WTC11 (cell line): ENCODE measurements at regions not wholly inside any gene's neighbourhood (a gene's known extent, or its start where the extent isn't known, plus 50 kb on each side); places are given as distances from the start of the nearest gene placed in this dataset.

Experiments
- CBFB ChIP-seq: sonication (generic); formaldehyde crosslinking; IDR thresholded peaks from 2 replicates; pipeline ENCODE4 v1.8.1; 2022; ENCODE audit warnings: mild to moderate bottlenecking, low read depth, missing genetic modification reagents
- NR3C1 ChIP-seq: sonication (generic); formaldehyde crosslinking; conservative IDR thresholded peaks from 2 replicates; pipeline ENCODE4 v1.8.1; 2023; ENCODE audit warnings: low read depth, mild to moderate bottlenecking, missing genetic modification reagents
- TF ChIP-seq, protein P1 (sequence below): fragments of 200-600 bp; IDR thresholded peaks from 2 replicates; pipeline ENCODE4 v1.8.0; 2022; ENCODE audit warnings: antibody characterized with exemption
- TF ChIP-seq, protein P2 (sequence below): sonication (generic); formaldehyde crosslinking; IDR thresholded peaks from 2 replicates; pipeline ENCODE4 v1.8.1; 2023; ENCODE audit warnings: mild to moderate bottlenecking, missing genetic modification reagents, moderate library complexity

DNA sequence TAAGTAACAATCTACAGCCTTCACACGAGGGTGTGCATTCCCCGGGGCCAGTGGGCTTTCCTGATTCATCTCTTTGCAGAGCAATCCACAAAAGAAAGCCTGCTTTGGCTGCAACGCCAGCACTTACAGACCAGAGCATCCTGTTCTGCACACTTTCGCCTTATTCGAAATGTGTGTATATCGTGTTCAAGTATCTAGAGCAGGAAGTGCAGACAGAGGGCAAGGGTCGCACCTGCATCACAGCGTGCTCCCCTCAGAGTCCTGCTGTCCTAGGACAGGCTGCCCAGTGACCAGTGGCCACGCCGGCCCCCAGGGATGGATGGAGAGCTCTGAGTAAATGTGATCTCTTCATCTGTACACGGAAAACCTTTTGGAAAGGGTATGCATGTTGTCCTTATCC lies 264.3 kb downstream of the ZNF516 start:
- TF ChIP-seq, protein P1, sequence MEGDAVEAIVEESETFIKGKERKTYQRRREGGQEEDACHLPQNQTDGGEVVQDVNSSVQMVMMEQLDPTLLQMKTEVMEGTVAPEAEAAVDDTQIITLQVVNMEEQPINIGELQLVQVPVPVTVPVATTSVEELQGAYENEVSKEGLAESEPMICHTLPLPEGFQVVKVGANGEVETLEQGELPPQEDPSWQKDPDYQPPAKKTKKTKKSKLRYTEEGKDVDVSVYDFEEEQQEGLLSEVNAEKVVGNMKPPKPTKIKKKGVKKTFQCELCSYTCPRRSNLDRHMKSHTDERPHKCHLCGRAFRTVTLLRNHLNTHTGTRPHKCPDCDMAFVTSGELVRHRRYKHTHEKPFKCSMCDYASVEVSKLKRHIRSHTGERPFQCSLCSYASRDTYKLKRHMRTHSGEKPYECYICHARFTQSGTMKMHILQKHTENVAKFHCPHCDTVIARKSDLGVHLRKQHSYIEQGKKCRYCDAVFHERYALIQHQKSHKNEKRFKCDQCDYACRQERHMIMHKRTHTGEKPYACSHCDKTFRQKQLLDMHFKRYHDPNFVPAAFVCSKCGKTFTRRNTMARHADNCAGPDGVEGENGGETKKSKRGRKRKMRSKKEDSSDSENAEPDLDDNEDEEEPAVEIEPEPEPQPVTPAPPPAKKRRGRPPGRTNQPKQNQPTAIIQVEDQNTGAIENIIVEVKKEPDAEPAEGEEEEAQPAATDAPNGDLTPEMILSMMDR: no peak
- TF ChIP-seq, protein P2, sequence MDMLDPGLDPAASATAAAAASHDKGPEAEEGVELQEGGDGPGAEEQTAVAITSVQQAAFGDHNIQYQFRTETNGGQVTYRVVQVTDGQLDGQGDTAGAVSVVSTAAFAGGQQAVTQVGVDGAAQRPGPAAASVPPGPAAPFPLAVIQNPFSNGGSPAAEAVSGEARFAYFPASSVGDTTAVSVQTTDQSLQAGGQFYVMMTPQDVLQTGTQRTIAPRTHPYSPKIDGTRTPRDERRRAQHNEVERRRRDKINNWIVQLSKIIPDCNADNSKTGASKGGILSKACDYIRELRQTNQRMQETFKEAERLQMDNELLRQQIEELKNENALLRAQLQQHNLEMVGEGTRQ (CRISPR knock-in tag): no peak
- TF ChIP-seq NR3C1 (CRISPR knock-in tag): no peak
- TF ChIP-seq CBFB (CRISPR knock-in tag): no peak
